HCT116 (cell line): ENCODE measurements at regions not wholly inside any gene's neighbourhood (a gene's known extent, or its start where the extent isn't known, plus 50 kb on each side); places are given as distances from the start of the nearest gene placed in this dataset.

Experiments
- ATAC-seq: fragments of 200-7000 bp; cut with Tn5 transposase; 2 replicates; pipeline ENCODE4 v1.9.1; 2020; ENCODE audit warnings: mild to moderate bottlenecking, moderate library complexity
- BruUV-seq: library from RNA; stranded (reverse); fragments of 400-500 nt; replicated peaks from 2 replicates; lab custom pipeline; 2021; lab: Mats Ljungman, UMichigan
- CTCF ChIA-PET: fragments of 300-600 bp; sonication (Branson Sonifier 250); formaldehyde crosslinking; loops from one replicate; lab custom pipeline; 2021; ENCODE audit warnings: antibody characterized with exemption; lab: Charles Lee
- POLR2A ChIA-PET: fragments of 300-600, 350-600 bp; sonication (Branson Sonifier 250); formaldehyde crosslinking; loops from one replicate; lab custom pipeline; 2021; ENCODE audit warnings: antibody characterized with exemption; lab: Charles Lee
- RAD21 ChIA-PET, 2 experiments: fragments of 300-600 bp; sonication (Branson Sonifier 250); formaldehyde crosslinking; loops; one replicate each; lab custom pipeline; 2023; ENCODE audit warnings: low total read pairs in 2 of 2; ENCODE audit not compliant: uncharacterized antibody in 2 of 2, unreplicated experiment in 2 of 2, low non-redundant PET in 1 of 2; lab: Charles Lee
- DNase-seq: peaks from one replicate; pipeline ENCODE4 v3.0.0-alpha.2; 2010; ENCODE audit warnings: low read depth, low spot score
- H2AFZ ChIP-seq: fragments of 200-600 bp; shearing (Covaris generic), sonication (generic); 2 replicates; pipeline ENCODE4 v1.6.1; 2017; ENCODE audit warnings: low read depth, mixed run types, mixed read lengths, antibody characterized with exemption, low read length; ENCODE audit not compliant: poor library complexity, severe bottlenecking
- H3K27ac ChIP-seq: 2 replicates; pipeline ENCODE4 v1.5.1; 2012; ENCODE audit warnings: low read depth, low read length
- H3K27me3 ChIP-seq: fragments of 200-600 bp; sonication (generic); 2 replicates; pipeline ENCODE4 v1.6.1; 2016; ENCODE audit warnings: mixed run types, low read length, mixed read lengths; ENCODE audit not compliant: insufficient read depth
- H3K36me3 ChIP-seq, 2 experiments: fragments of 200-500 bp in 1 of 2; fragments of 200-600 bp in 1 of 2; sonication (Bioruptor generic) in 1 of 2; sonication (generic) in 1 of 2; 2 replicates each; pipeline versions ENCODE4 v1.5.1 to v1.6.1; 2014 to 2016; ENCODE audit warnings: low read length in 2 of 2, inconsistent platforms in 1 of 2, mixed read lengths in 1 of 2, mixed run types in 1 of 2; ENCODE audit not compliant: insufficient read depth in 2 of 2, control insufficient read depth in 1 of 2
- H3K4me1 ChIP-seq, 2 experiments: fragments of 200-600 bp in 1 of 2; sonication (generic) in 1 of 2; 2 replicates each; pipeline versions ENCODE4 v1.5.1 to v1.6.1; 2012 to 2017; ENCODE audit warnings: low read length in 2 of 2, inconsistent platforms in 1 of 2, mild to moderate bottlenecking in 1 of 2, mixed read lengths in 1 of 2, mixed run types in 1 of 2, moderate library complexity in 1 of 2; ENCODE audit not compliant: insufficient read depth in 2 of 2, control insufficient read depth in 1 of 2
- H3K4me2 ChIP-seq: fragments of 200-600 bp; sonication (generic); 2 replicates; pipeline ENCODE4 v1.6.1; 2017; ENCODE audit warnings: mixed run types, low read length, mixed read lengths
- H3K4me3 ChIP-seq, 2 experiments: fragments of 200-600 bp in 1 of 2; sonication (generic) in 1 of 2; replicated peaks in 1 of 2; 2 replicates each; pipeline ENCODE4 v1.5.1; 2011 to 2016; ENCODE audit warnings: low read length in 2 of 2, control low read depth in 1 of 2, low read depth in 1 of 2, mild to moderate bottlenecking in 1 of 2, mixed read lengths in 1 of 2, mixed run types in 1 of 2
- H3K79me2 ChIP-seq: fragments of 200-600 bp; sonication (generic); 2 replicates; pipeline ENCODE4 v1.6.1; 2017; ENCODE audit warnings: mild to moderate bottlenecking, mixed run types, low read length, moderate library complexity, mixed read lengths; ENCODE audit not compliant: insufficient read depth
- H3K9ac ChIP-seq: fragments of 200-600 bp; sonication (generic); 2 replicates; pipeline ENCODE4 v1.6.1; 2016; ENCODE audit warnings: low read length, mixed read lengths
- H3K9me2 ChIP-seq: fragments of 200-600 bp; sonication (generic), shearing (Covaris generic); 2 replicates; pipeline ENCODE4 v1.6.1; 2017; ENCODE audit warnings: mixed run types, mild to moderate bottlenecking, moderate library complexity; ENCODE audit not compliant: insufficient read depth
- H3K9me3 ChIP-seq, 2 experiments: fragments of 200-500 bp in 1 of 2; fragments of 200-600 bp in 1 of 2; sonication (Bioruptor generic) in 1 of 2; sonication (generic) in 1 of 2; 2 replicates each; pipeline ENCODE4 v1.6.1; 2014 to 2017; ENCODE audit warnings: low read length in 2 of 2, mixed read lengths in 2 of 2, inconsistent platforms in 1 of 2, low read depth in 1 of 2, mild to moderate bottlenecking in 1 of 2, mixed run types in 1 of 2, moderate library complexity in 1 of 2; ENCODE audit not compliant: control insufficient read depth in 1 of 2, insufficient read depth in 1 of 2
- H4K20me1 ChIP-seq: fragments of 200-600 bp; sonication (generic), shearing (Covaris generic); 2 replicates; pipeline ENCODE4 v1.6.1; 2017; ENCODE audit warnings: mixed run types, mild to moderate bottlenecking, moderate library complexity; ENCODE audit not compliant: insufficient read depth
- CBX3 ChIP-seq: IDR thresholded peaks from 2 replicates; pipeline ENCODE4 v1.6.1; 2012; ENCODE audit warnings: low read depth
- CEBPB ChIP-seq: IDR thresholded peaks from 2 replicates; pipeline ENCODE4 v1.6.1; 2012; ENCODE audit warnings: low read depth
- CTCF ChIP-seq, 3 experiments: fragments of 200-600 bp in 1 of 3; sonication (generic) in 1 of 3; IDR thresholded peaks in 2 of 3; conservative IDR thresholded peaks in 1 of 3; 2 replicates each; pipeline ENCODE4 v1.5.1; 2012 to 2017; ENCODE audit warnings: low read depth in 2 of 3, low read length in 2 of 3, antibody characterized with exemption in 1 of 3, borderline replicate concordance in 1 of 3, control low read depth in 1 of 3, mild to moderate bottlenecking in 1 of 3, mixed read lengths in 1 of 3, mixed run types in 1 of 3, moderate library complexity in 1 of 3; ENCODE audit not compliant: insufficient read depth in 1 of 3
- EGR1 ChIP-seq: IDR thresholded peaks from 2 replicates; pipeline ENCODE4 v1.6.1; 2012; ENCODE audit warnings: low read depth
- ELF1 ChIP-seq: IDR thresholded peaks from 2 replicates; pipeline ENCODE4 v1.6.1; 2012; ENCODE audit warnings: low read depth, borderline replicate concordance
- EZH2 ChIP-seq: fragments of 200-600 bp; sonication (generic); IDR thresholded peaks from 2 replicates; pipeline ENCODE4 v1.6.1; 2017; ENCODE audit warnings: antibody characterized with exemption, mixed run types
- EZH2phosphoT487 ChIP-seq: fragments of 200-600 bp; IDR thresholded peaks from 2 replicates; pipeline ENCODE4 v1.6.1; 2018; ENCODE audit warnings: antibody characterized with exemption, borderline replicate concordance
- JUND ChIP-seq: IDR thresholded peaks from 2 replicates; pipeline ENCODE4 v1.6.1; 2012
- POLR2A ChIP-seq: IDR thresholded peaks from 2 replicates; pipeline ENCODE4 v1.7.0; 2011; ENCODE audit warnings: borderline replicate concordance; ENCODE audit not compliant: insufficient read depth, insufficient read length; ENCODE audit errors: extremely low read depth
- POLR2AphosphoS5 ChIP-seq: IDR thresholded peaks from 2 replicates; pipeline ENCODE4 v1.6.1; 2011; ENCODE audit warnings: mild to moderate bottlenecking, low read depth, low read length, moderate library complexity
- RAD21 ChIP-seq: IDR thresholded peaks from 2 replicates; pipeline ENCODE4 v1.6.1; 2012; ENCODE audit warnings: low read depth, mild to moderate bottlenecking
- REST ChIP-seq: IDR thresholded peaks from 2 replicates; pipeline ENCODE4 v1.6.1; 2012; ENCODE audit warnings: low read depth
- SIN3A ChIP-seq: IDR thresholded peaks from 2 replicates; pipeline ENCODE4 v1.6.1; 2012; ENCODE audit warnings: low read depth
- SP1 ChIP-seq: IDR thresholded peaks from 2 replicates; pipeline ENCODE4 v1.6.1; 2012; ENCODE audit warnings: low read depth
- SRF ChIP-seq: IDR thresholded peaks from 2 replicates; pipeline ENCODE4 v1.6.1; 2012; ENCODE audit warnings: low read depth
- TCF7L2 ChIP-seq: IDR thresholded peaks from 2 replicates; pipeline ENCODE4 v1.7.0; 2011; ENCODE audit warnings: borderline replicate concordance, inconsistent platforms; ENCODE audit not compliant: insufficient read depth, insufficient read length; ENCODE audit errors: extremely low read depth
- YY1 ChIP-seq: IDR thresholded peaks from 2 replicates; pipeline ENCODE4 v1.6.1; 2011; ENCODE audit warnings: low read length, low read depth, moderate library complexity, mild to moderate bottlenecking; ENCODE audit not compliant: insufficient replicate concordance; ENCODE audit errors: extremely low read depth
- ZBTB33 ChIP-seq: IDR thresholded peaks from 2 replicates; pipeline ENCODE4 v1.6.1; 2011; ENCODE audit warnings: mild to moderate bottlenecking, low read length, moderate library complexity; ENCODE audit not compliant: insufficient replicate concordance; ENCODE audit errors: extremely low read depth
- ZFX ChIP-seq: fragments of 450-650 bp; IDR thresholded peaks from 2 replicates; pipeline ENCODE4 v1.6.1; 2017
- intact Hi-C: fragments of 100-400 bp; cut with micrococcal nuclease; formaldehyde crosslinking; loops from 2 replicates; pipeline ENCODE4 v1.10.0; 2022

- H3K4me1 ChIP-seq = no peaks in the 10 kb centered on the region
- ChIA-PET RAD21 (no interaction called here), CTCF (no interaction called here), POLR2A (no interaction called here)
- BruUV-seq = no TSS peak
- no peak for ATAC-seq
- H3K36me3 ChIP-seq = no peaks in the 10 kb centered on the region
- no peak overlapping the region for H3K4me2 ChIP-seq
- H3K9ac ChIP-seq = no peak overlapping the region
- no peak overlapping the region for H2AFZ ChIP-seq
- H3K27ac ChIP-seq = no peak overlapping the region
- TF ChIP-seq SRF (no peak), ZBTB33 (no peak), CTCF (IDR thresholded peaks at IDR 0.05 in 2 of 3, conservative IDR thresholded peaks at IDR 0.05 in 1 of 3; ENCODE audit: borderline replicate concordance in 1 of 3, insufficient read depth in 1 of 3, low read depth in 2 of 3, low read length in 2 of 3) (no peak), EZH2phosphoT487 (no peak), YY1 (no peak), POLR2AphosphoS5 (no peak), SIN3A (no peak), EZH2 (no peak), RAD21 (no peak), SP1 (no peak), POLR2A (no peak), CEBPB (no peak), JUND (no peak), TCF7L2 (no peak), CBX3 (no peak), EGR1 (no peak), REST (no peak), ZFX (no peak), ELF1 (no peak)
- no peaks in the 10 kb centered on the region for H3K79me2 ChIP-seq
- no peaks in the 10 kb centered on the region for H3K9me2 ChIP-seq
- H4K20me1 ChIP-seq = no peaks in the 10 kb centered on the region
- no peak for DNase-seq
- no peaks in the 10 kb centered on the region for H3K27me3 ChIP-seq
- no peaks in the 10 kb centered on the region for H3K9me3 ChIP-seq
- intact Hi-C loops = no loop called here
- no peak overlapping the region for H3K4me3 ChIP-seq
Observed at GRCh38 chr1:68831281-68831680, 334.4 kb upstream of the DEPDC1 start.
